ENCODE measurements at regions not wholly inside any gene's neighbourhood (a gene's known extent, or its start where the extent isn't known, plus 50 kb on each side); places are given as distances from the start of the nearest gene placed in this dataset.

- H3K4me1 Mint-ChIP-seq: no peaks in the 10 kb centered on the region
- CTCF ChIA-PET: no interaction called here
These were observed 144.1 kb upstream of the AJAP1 start for GRCh38 chr1:4510276-4510691.

GRCh38 chr1:4511374-4511773 is 143.0 kb upstream of the AJAP1 start:
- ChIA-PET POLR2A (no interaction called here), CTCF (no interaction called here)
- no peak for DNase-seq
- Mint-ChIP-seq H3K27ac (no peak overlapping the region), H3K9me3 (no peaks in the 10 kb centered on the region), H3K36me3 (ENCODE audit: low read depth) (no peaks in the 10 kb centered on the region), H3K4me1 (no peaks in the 10 kb centered on the region), H3K27me3 (no peaks in the 10 kb centered on the region), H3K4me3 (no peak overlapping the region)

More at GRCh38 chr1:4510276-4510691, 144.1 kb upstream of the AJAP1 start:
- no peak overlapping the region for H3K4me3 Mint-ChIP-seq
- no peak overlapping the region for H3K27ac Mint-ChIP-seq
- no peaks in the 10 kb centered on the region for H3K36me3 Mint-ChIP-seq (ENCODE audit: low read depth)
- no peaks in the 10 kb centered on the region for H3K9me3 Mint-ChIP-seq
- DNase-seq: no peak
- no peaks in the 10 kb centered on the region for H3K27me3 Mint-ChIP-seq
- POLR2A ChIA-PET: no interaction called here

- Mint-ChIP-seq H3K9me3 (no peaks in the 10 kb centered on the region), H3K27me3 (no peaks in the 10 kb centered on the region), H3K4me1 (no peaks in the 10 kb centered on the region), H3K27ac (no peak overlapping the region), H3K4me3 (no peak overlapping the region), H3K36me3 (ENCODE audit: low read depth) (no peaks in the 10 kb centered on the region)
- no peak for DNase-seq
- CTCF ChIA-PET: no interaction called here
- POLR2A ChIA-PET: no interaction called here
These were observed 141.8 kb upstream of the AJAP1 start for GRCh38 chr1:4512636-4513035.

GRCh38 chr1:4513685-4514084 is 140.7 kb upstream of the AJAP1 start:
- Mint-ChIP-seq H3K36me3 (ENCODE audit: low read depth) (no peaks in the 10 kb centered on the region), H3K9me3 (no peaks in the 10 kb centered on the region), H3K27ac (no peak overlapping the region), H3K27me3 (no peaks in the 10 kb centered on the region), H3K4me1 (no peaks in the 10 kb centered on the region), H3K4me3 (no peak overlapping the region)
- DNase-seq: no peak
- POLR2A ChIA-PET: no interaction called here
- CTCF ChIA-PET: no interaction called here

GRCh38 chr1:4515727-4516289 is 138.6 kb upstream of the AJAP1 start:
- Mint-ChIP-seq H3K27ac (no peak overlapping the region), H3K27me3 (no peaks in the 10 kb centered on the region), H3K9me3 (no peaks in the 10 kb centered on the region), H3K36me3 (ENCODE audit: low read depth) (no peaks in the 10 kb centered on the region), H3K4me3 (no peak overlapping the region), H3K4me1 (no peaks in the 10 kb centered on the region)
- ChIA-PET CTCF (no interaction called here), POLR2A (no interaction called here)
- no peak for DNase-seq

- Mint-ChIP-seq H3K4me1 (no peaks in the 10 kb centered on the region), H3K4me3 (no peak overlapping the region), H3K36me3 (ENCODE audit: low read depth) (no peaks in the 10 kb centered on the region), H3K27ac (no peak overlapping the region), H3K27me3 (no peaks in the 10 kb centered on the region), H3K9me3 (no peaks in the 10 kb centered on the region)
- DNase-seq: no peak
- POLR2A ChIA-PET: no interaction called here
- CTCF ChIA-PET: no interaction called here
These were observed 137.8 kb upstream of the AJAP1 start for GRCh38 chr1:4516596-4516995.

GRCh38 chr1:4517186-4517954 is 137.0 kb upstream of the AJAP1 start:
- no peak for DNase-seq
- no peak overlapping the region for H3K4me3 Mint-ChIP-seq
- ChIA-PET POLR2A (no interaction called here), CTCF (no interaction called here)
- H3K27ac Mint-ChIP-seq: no peak overlapping the region
- no peaks in the 10 kb centered on the region for H3K4me1 Mint-ChIP-seq
- H3K9me3 Mint-ChIP-seq: no peaks in the 10 kb centered on the region
- no peaks in the 10 kb centered on the region for H3K36me3 Mint-ChIP-seq (ENCODE audit: low read depth)
- H3K27me3 Mint-ChIP-seq: no peaks in the 10 kb centered on the region

GRCh38 chr1:4518621-4519020 is 135.8 kb upstream of the AJAP1 start:
- DNase-seq: no peak
- Mint-ChIP-seq H3K9me3 (no peaks in the 10 kb centered on the region), H3K27ac (no peak overlapping the region), H3K4me3 (no peak overlapping the region), H3K4me1 (no peaks in the 10 kb centered on the region), H3K27me3 (no peaks in the 10 kb centered on the region), H3K36me3 (ENCODE audit: low read depth) (no peaks in the 10 kb centered on the region)
- CTCF ChIA-PET: no interaction called here
- POLR2A ChIA-PET: no interaction called here

- no peak overlapping the region for H3K27ac Mint-ChIP-seq
- POLR2A ChIA-PET: no interaction called here
- H3K4me3 Mint-ChIP-seq: no peak overlapping the region
- H3K36me3 Mint-ChIP-seq (ENCODE audit: low read depth): no peaks in the 10 kb centered on the region
- H3K9me3 Mint-ChIP-seq: no peaks in the 10 kb centered on the region
- H3K4me1 Mint-ChIP-seq: no peaks in the 10 kb centered on the region
- no peaks in the 10 kb centered on the region for H3K27me3 Mint-ChIP-seq
- DNase-seq: no peak
- CTCF ChIA-PET: no interaction called here
These were observed 134.5 kb upstream of the AJAP1 start for GRCh38 chr1:4519954-4520353.

GRCh38 chr1:4523551-4523950 is 130.9 kb upstream of the AJAP1 start:
- Mint-ChIP-seq H3K9me3 (no peaks in the 10 kb centered on the region), H3K4me1 (no peaks in the 10 kb centered on the region), H3K27me3 (no peaks in the 10 kb centered on the region), H3K27ac (no peak overlapping the region), H3K4me3 (no peak overlapping the region), H3K36me3 (ENCODE audit: low read depth) (no peaks in the 10 kb centered on the region)
- ChIA-PET CTCF (no interaction called here), POLR2A (no interaction called here)
- DNase-seq: no peak

GRCh38 chr1:4526747-4527146 is 127.7 kb upstream of the AJAP1 start:
- no peaks in the 10 kb centered on the region for H3K27me3 Mint-ChIP-seq
- H3K4me1 Mint-ChIP-seq: no peaks in the 10 kb centered on the region
- no peaks in the 10 kb centered on the region for H3K36me3 Mint-ChIP-seq (ENCODE audit: low read depth)
- ChIA-PET POLR2A (no interaction called here), CTCF (no interaction called here)
- DNase-seq: no peak
- H3K27ac Mint-ChIP-seq: no peak overlapping the region
- H3K9me3 Mint-ChIP-seq: no peaks in the 10 kb centered on the region
- no peak overlapping the region for H3K4me3 Mint-ChIP-seq

- Mint-ChIP-seq H3K27ac (no peak overlapping the region), H3K27me3 (no peaks in the 10 kb centered on the region), H3K4me3 (no peak overlapping the region), H3K9me3 (no peaks in the 10 kb centered on the region), H3K4me1 (no peaks in the 10 kb centered on the region), H3K36me3 (ENCODE audit: low read depth) (no peaks in the 10 kb centered on the region)
- ChIA-PET CTCF (no interaction called here), POLR2A (no interaction called here)
- DNase-seq: no peak
These were observed 126.6 kb upstream of the AJAP1 start for GRCh38 chr1:4527819-4528218.

- Mint-ChIP-seq H3K4me1 (no peaks in the 10 kb centered on the region), H3K4me3 (no peak overlapping the region), H3K9me3 (no peaks in the 10 kb centered on the region), H3K36me3 (ENCODE audit: low read depth) (no peaks in the 10 kb centered on the region), H3K27me3 (no peaks in the 10 kb centered on the region), H3K27ac (no peak overlapping the region)
- ChIA-PET CTCF (no interaction called here), POLR2A (no interaction called here)
- no peak for DNase-seq
These were observed 125.8 kb upstream of the AJAP1 start for GRCh38 chr1:4528590-4528989.

- no peak for DNase-seq
- H3K4me1 Mint-ChIP-seq: no peaks in the 10 kb centered on the region
- H3K27me3 Mint-ChIP-seq: no peaks in the 10 kb centered on the region
- H3K27ac Mint-ChIP-seq: no peak overlapping the region
- no peaks in the 10 kb centered on the region for H3K36me3 Mint-ChIP-seq (ENCODE audit: low read depth)
- H3K4me3 Mint-ChIP-seq: no peak overlapping the region
- H3K9me3 Mint-ChIP-seq: no peaks in the 10 kb centered on the region
- POLR2A ChIA-PET: no interaction called here
- CTCF ChIA-PET: no interaction called here
These were observed 124.8 kb upstream of the AJAP1 start for GRCh38 chr1:4529446-4530165.
